ENCODE measurements at regions not wholly inside any gene's neighbourhood (a gene's known extent, or its start where the extent isn't known, plus 50 kb on each side); places are given as distances from the start of the nearest gene placed in this dataset.
"Not testable (repeated sequence)": the region's sequence is repeated elsewhere in the genome, so short reads cannot be mapped to it uniquely, and the experiment has no call there.

DNA sequence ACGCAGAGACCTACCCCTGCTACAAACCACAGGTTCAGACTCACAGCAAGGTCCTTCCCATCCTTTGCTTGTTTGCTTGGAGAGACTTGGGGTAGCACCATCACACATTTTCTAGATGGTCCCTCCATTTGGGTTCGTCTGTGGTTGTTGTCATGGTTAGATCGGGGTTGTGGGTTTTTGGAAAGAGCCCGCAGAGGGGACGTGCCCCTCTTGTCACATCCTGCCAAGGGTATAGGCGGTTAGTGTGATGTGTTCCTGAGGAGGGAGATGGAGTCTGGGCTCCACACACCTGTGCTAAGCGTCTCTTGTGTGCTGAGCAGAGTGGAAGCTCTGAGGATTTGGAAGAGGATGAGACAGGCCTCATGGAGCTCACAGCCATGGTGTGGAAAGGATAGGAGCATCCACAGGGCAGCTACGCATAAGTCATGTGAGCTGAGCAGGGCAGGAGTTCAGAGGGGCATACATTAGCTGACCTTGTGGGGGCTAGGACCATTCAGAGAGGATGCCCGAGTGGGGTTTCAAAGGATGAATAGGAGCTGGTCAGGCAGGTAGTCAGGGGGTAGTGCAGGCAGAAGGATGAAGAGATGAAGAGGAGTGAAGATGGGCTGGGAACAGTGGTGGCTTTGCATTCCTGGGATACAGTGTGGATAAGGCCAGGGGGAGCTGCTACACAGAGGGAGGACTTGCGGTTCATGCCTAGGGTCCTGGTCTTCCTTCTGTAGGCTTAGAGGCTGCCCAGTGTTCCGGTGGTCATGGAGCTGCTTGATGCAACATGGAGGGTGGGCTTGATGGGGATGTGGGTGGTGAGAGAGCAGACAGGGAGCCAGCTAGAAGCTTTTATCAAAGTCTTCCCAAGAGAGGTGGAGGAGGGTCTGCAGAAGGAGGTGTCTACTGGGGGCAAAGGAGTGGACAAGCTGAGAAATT is 62.9 kb downstream of the ACKR3 start:
- no peak for DNase-seq

GRCh38 chr2:236633219-236633570 is 63.6 kb downstream of the ACKR3 start:
- DNase-seq, result no peak

DNA sequence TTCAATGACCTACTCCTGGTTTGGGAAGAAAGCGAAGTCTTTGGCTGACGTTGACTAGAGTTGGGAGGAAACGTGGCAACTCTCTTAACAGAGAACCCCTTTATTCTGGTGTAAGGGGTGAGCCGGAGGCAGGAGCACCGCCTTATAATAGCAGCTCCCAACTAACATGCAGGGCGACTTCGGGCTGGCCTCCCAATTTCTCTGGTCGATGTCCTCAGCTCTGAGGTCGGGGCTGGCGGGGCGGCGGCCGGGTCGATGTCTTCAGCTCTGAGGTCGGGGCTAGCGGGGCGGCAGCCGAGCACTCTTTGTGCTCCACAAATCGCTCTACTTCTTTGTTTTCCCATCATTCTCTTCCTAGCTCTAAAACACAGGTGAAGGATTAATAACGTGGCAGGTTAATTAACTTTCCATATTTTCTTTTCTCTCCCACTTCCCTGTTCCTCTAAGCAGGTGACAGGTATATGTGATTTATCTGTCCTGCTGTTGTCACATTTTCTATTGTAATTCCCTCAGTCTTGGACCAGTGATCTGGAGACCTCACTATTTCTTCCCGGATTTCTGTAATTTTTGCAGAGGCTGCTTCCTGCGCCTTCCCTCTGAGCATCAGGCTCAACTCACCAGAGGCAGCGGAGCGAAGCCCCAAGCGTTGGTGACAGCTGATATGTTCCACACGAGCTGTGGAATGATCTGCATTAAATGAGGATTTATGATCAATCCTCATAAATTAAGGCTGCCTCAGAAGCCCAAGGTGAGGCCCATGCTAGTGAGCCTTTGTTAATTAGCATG is 64.3 kb downstream of the ACKR3 start:
- DNase-seq, result no peak

DNA sequence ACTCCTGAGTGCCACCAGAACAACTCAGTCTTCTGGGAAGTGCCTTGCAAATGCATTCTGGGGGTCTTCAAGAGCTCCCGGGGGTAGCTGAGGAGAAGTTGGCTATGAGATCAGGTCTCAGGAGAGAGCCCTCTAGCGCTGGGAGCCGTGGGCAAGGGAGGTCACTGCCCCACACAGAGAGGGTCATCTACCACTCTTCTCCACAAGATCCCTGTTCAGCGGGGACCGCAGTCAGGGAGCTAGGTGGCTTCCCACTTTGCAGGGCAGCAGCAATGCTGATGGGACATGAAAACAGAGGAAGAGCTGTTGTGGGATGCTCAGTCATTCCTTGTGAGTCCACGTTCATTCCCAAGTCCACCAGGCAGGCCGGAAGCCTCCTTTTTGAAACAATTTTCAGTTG is 66.6 kb downstream of the ACKR3 start:
- DNase-seq, result no peak

- DNase-seq, result no peak
Measured at GRCh38 chr2:236636714-236637470, 67.3 kb downstream of the ACKR3 start.

DNA sequence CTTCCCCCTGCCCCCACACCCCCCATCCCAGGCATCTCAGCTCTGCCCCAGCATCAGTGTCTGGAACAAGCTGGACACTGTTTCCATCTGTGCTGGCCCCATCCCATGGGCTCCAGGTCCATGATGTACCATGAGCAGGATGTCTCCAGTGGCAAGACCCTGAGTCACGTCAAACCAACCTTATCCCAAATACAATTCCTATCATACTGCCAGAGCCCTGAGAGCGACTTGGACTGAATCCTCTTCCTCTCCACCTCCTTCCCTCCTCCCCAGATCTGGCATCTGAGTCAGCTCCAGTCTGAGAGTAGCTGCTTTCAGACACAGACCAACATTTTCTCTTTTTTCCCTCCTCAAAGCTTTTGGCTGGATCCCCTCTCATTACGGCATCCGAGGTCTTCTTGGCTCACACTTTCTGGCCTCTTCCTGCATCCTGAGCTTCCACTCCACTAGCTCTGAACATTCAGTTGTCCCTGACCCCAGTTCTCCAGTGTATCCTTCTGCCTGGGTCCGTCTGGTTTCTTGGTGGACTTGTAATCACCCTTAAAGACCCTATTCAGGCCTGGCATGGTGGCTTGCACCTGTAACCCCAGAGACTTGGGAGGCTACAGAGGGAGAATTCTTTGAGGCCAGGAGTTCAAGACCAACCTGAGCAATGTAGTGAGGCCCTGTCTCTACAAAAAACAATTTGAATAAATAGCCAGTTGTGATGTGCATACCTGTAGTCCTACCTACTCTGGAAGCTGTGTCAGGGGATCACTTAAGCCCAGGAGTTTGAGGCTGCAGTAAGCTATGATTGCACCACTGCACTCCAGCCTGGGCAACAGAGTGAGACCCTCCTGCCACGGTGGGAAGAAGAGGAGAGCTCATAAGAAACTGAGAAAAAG is 68.3 kb downstream of the ACKR3 start:
- DNase-seq, result no peak

- no peak for DNase-seq
Measured at GRCh38 chr2:236638707-236639106, 69.1 kb downstream of the ACKR3 start.

DNA sequence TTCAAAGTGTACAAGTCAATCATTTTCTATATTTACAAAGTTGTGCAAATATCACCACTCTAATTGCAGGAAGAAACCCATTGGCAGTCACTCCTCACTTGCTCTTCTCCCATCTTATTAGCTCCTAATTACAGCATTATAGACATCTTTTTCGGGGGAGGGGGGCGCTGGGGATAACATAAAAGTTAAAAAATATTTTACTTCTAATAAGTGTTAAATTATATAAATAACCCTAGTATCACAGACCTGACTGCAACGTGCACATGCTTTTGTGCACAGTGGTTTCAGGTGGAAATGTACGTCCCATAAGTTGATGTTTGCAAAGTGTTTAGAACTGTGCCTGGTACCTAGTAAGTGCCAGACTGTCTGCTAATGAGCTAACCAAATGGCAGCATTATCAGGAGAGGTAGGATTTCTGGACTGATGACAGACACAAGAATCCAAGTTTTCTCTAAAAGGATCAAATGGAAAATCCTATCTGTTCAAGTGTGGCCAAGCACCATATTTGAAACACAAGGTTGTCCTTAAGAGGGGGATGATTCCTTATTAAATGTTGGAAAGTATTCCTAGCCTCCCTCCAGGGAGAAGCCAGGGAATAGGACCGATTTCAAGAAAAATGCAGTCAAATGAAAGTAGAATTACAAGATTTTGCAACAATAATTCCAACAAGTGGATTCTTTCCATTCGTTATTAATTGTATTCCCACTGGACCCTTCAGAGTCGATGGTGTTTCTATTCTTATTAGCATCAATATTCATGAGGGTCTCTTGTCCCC is 70.0 kb downstream of the ACKR3 start:
- DNase-seq, result no peak

- DNase-seq, result no peak
Measured at GRCh38 chr2:236641051-236641726, 71.6 kb downstream of the ACKR3 start.

DNA sequence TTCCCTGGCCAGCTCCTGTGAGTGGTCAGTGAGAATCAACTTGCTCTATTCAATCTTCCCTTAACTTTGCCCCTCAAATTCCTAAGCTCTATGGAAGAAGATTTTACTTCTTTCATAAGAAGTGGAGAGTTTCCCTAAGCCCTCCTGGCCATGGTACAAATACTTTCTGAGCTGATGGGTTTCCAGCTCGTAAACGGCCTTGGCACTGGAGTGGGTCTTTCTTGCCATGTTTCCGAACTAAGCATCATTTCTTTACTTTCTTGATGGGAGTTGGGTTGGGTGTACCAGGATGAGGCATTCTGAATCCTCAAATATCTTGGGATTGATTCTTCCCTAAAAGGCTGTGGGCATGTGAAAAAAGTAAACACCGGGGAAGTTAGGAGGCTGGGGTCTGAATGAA is 72.5 kb downstream of the ACKR3 start:
- DNase-seq, result no peak

GRCh38 chr2:236642584-236643291 is 73.1 kb downstream of the ACKR3 start:
- no peak for DNase-seq

- DNase-seq, result no peak
Measured at GRCh38 chr2:236643480-236643879, 73.9 kb downstream of the ACKR3 start.

DNA sequence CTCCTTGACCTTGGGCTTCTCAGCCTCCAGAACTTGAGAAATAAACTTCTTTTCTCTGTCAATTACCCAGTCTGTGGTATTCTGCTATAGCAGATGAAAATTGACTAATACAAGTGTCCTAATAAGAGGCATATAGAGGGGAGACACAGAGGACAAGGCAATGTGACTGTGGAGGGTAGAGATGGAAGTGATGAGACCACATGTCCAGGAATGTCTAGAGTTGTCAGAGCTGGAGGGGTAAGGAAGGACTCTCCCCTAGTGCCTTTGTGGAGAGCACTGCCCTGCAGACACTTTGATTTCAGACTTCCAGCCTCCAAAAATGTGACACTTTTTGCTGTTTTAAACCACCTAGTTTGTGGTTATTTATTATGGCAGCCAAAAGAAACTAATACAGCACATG is 74.4 kb downstream of the ACKR3 start:
- DNase-seq, result no peak

GRCh38 chr2:236644502-236644911 is 74.9 kb downstream of the ACKR3 start:
- DNase-seq, result no peak

GRCh38 chr2:236645141-236645540 is 75.5 kb downstream of the ACKR3 start:
- DNase-seq, result not testable (repeated sequence)

DNA sequence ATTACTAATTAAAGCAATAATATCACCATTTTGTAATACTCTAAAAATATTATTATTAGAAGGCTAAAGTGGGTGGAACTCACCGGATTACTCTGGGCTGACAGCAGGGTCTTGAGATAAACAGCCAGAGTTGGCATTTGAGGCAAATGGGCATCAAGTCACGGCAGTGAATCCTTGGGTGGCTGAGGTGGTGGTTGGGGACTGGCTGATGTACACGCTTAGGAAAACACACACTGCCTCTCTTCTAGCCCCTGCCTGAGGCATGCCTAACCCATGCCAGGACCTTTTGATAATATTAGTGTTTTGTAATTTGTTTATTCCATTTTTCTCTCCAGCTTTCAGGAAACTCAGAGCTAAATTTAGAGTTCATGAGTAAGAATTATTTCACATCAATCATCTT is 76.8 kb downstream of the ACKR3 start:
- DNase-seq, result no peak

- DNase-seq, result no peak
Measured at GRCh38 chr2:236646871-236647270, 77.2 kb downstream of the ACKR3 start.

DNA sequence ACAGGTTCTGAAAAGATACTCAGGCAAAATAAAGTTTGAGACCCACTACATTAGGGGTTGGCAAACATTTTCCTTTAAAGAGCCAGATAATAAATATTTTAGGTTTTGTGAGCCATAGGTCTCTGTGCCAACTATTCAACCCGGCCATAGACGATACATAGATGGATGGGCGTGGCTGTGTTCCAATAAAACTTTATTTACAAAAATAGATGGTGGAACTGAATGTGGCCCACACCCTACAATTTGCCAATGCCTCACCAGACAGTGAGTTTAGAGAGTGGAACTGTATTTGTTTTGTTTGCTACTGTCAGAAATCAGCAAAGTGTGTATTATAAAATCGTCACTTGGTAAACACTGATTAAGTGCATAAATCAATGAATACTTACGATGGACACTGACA is 78.0 kb downstream of the ACKR3 start:
- DNase-seq, result no peak

- no peak for DNase-seq
Measured at GRCh38 chr2:236653863-236654262, 84.2 kb downstream of the ACKR3 start.

DNA sequence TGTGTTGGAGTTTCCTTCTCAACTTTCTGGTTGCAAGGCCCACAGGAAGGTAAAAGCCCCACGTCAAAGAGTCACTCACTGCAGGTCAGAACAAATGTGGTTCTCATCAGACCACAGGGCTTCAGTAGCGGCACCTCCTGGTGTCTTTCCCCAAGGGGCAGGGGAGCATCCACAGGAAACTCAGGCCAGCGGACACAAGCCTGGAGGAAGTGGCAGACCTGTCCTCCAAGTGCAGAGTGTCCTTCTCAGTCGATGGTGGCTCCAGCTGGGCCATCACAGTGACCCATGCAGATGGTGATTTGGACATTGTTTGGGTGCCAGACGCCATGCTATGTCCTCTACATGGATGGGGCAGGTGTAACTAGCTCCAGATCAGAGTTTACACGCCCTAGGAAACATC is 84.9 kb downstream of the ACKR3 start:
- no peak for DNase-seq

Data from kidney glomerular epithelial cell (primary cell).